Left renal pelvis (tissue), 4 donors: ENCODE measurements at regions not wholly inside any gene's neighbourhood (a gene's known extent, or its start where the extent isn't known, plus 50 kb on each side); places are given as distances from the start of the nearest gene placed in this dataset.
A peak's percentile ranks its signal among the peaks of the same experiment; 100 is the strongest.

Experiments used
- DNase-seq, 4 donors: peaks; one replicate each; pipeline ENCODE4 v3.0.0-alpha.2; 2013; ENCODE audit warnings: low read depth in 4 of 4, low spot score in 3 of 4

GRCh38 chr12:115763376-115763775, 514.1 kb downstream of the MED13L start:
- DNase-seq: no peak

GRCh38 chr12:115762936-115763335, 514.6 kb downstream of the MED13L start:
- no peak for DNase-seq

- no peak for DNase-seq
These were observed 515.7 kb downstream of the MED13L start for GRCh38 chr12:115761784-115762183.

GRCh38 chr12:115760231-115760630, 517.3 kb downstream of the MED13L start:
- no peak for DNase-seq

DNA sequence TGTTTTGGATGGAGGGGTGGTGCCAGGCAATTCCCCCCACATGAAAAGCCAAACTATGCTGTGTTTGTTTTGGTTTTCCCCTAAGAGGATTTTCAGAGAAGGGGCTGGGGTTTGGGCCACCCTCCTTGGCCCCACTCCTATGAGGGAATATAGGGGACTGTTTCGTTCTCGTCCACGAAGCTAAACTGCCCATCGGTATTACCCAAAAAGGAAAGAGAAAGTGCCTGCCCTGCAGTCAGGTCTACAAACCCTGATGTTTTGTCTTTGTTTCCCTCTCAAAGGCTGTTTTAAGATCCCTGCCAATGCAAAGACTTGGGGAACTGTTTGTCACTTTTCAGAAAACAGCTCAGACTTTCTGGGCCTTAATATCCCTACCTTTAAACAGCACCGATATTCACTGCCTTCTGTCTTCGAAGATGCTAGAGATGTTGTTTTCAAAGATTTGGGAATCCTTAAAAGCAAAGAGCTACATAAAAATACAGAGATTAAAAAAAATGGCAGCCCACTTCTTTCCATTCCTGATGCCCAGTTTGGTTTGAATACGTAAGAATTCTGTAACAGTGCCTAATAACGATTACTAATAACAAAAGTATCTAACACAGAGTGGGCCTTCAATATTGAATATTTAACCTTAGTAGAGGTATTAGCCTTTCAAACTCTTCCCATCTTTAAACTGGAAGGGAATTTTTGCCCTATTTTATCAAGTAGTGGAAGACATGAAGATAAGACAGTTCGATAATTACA, 518.4 kb downstream of the MED13L start:
- no peak for DNase-seq

DNA sequence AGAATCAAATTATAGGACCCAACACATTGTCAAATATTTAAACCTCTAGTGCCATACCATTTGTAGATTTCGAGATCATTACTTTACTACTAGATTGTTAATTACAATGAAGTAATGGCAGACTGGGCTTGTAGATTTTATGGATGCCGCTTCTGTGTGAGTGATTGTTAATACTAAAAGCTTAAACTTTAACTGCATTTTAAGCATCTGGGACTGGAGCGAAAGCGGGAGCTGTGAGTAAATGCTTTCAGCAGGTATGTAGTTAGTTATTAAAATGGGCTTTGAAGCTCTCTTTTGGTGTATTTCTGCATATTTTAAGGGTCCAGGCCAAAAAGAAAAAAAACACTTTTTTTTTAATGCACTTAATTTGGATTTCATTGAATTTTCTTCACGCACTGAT, 519.3 kb downstream of the MED13L start:
- no peak for DNase-seq

- DNase-seq: no peak
These were observed 520.7 kb downstream of the MED13L start for GRCh38 chr12:115756804-115757203.

GRCh38 chr12:115756271-115756670, 521.2 kb downstream of the MED13L start:
- no peak for DNase-seq

GRCh38 chr12:115755725-115756085, 521.8 kb downstream of the MED13L start:
- DNase-seq: no peak

DNA sequence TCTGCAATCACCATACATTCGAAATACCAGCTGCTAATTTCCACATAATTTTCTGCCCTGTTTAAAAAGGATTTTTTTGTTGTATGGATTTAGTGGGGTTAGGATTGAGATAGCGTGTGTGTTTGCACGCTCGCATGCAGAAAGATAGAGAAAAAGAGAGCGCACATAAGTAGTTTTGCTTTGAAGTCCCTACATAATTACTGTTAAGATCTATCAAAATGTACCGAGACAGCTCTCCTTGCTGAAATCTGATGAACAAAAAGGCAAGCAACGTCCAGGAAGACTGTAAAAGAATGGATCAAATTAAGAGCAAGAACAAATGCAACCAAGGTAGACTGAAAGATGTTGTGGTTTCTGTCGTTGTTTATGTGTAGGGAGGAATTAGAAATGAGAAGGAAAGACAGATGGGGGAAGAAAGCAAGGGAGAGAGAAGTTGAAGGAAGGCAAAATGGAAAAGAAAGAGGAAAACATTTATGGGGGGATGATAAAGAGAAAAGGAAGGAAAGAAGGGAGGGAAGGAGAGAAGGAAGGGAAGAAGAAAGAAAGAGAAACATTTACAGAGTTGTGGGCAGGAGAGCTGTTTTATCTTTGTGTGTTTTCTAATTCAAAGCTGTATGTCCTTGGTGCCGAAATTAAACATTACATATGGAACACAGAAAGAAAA, 522.3 kb downstream of the MED13L start:
- DNase-seq: no peak

DNA sequence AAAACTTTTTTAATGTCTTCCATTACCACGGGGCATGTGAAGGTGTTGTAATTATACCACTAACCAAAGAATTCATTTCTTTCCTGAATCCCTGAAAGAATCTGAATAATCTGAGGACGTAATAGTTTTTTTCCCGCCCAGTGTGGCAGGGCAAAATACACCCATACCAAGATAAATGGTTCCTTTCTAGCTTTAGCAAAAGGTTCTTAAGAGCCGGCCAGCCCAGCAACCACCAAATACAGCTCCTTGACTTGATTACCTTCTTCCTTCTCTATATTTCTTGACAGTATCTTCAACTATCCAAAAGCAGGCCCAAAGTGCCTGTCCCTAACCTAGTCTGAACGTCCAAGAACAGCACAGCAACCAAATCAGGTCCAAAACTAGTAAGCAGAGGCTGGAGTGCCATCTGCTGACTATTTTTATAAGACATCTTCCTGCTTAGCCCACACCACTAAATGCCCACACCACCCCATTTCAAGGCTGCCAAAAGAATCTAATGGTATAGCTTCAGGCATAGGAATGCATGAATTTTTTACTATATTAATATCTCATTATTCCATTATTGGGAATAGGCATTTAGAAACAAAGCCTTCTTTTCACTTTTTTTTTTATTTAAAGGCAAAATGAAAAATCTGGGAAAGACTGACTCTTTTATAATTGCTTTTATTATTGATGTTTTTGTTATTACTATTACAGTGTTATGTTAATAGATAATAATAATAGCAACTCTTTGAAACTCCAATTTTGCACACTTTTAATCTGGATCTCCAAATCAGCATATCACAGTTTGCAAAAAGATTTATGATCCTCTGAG, 524.4 kb downstream of the MED13L start:
- peak in 2 of 4 donors; percentile 55 to 56 for DNase-seq

DNA sequence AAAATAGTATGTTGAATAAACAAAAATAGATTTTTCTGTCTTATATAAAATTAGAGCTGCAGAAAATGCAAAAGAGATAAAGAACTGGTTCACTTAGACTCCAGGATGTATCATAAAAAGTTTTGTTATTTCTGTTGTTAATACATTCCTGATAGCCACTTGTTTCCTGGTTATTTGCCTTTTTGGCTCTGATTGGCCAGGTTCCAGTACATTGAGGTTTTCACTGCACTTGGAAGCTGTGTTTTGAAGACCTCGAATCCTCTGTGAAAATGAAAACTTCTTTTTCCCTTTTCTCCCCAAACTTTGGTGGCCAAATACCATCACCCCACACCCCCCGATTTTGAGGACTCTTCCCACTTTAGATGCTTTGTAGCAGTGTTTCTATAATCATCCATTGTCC, 525.3 kb downstream of the MED13L start:
- no peak for DNase-seq

- DNase-seq: no peak
These were observed 527.2 kb downstream of the MED13L start for GRCh38 chr12:115750340-115750739.

GRCh38 chr12:115749071-115749841, 528.2 kb downstream of the MED13L start:
- no peak for DNase-seq

DNA sequence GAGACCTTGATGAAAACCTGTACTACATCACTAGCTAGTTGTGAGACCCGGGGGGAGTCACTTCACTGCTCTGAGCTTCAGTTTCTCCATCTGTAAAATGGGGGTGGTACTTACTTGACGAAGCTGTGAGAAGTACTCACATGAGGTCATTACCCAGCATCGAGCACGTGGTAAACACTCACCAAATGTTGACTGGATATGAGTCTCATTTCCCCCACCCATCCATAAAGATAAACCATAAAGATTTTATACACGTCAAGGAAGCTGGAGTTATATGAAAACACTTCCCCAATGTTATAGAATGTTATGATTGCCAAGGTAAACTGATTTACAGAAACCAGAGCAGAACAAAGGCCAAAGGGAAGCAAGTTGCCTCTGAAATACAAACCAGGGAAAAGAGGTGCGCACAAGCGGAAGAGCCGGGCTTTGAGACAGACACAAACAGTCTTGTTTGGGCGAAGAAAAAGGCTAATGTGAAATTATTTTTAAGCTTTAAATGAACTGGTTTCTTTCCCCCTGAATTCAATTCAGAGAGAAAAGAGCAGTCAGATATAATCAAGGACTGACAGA, 536.8 kb downstream of the MED13L start:
- no peak for DNase-seq

DNA sequence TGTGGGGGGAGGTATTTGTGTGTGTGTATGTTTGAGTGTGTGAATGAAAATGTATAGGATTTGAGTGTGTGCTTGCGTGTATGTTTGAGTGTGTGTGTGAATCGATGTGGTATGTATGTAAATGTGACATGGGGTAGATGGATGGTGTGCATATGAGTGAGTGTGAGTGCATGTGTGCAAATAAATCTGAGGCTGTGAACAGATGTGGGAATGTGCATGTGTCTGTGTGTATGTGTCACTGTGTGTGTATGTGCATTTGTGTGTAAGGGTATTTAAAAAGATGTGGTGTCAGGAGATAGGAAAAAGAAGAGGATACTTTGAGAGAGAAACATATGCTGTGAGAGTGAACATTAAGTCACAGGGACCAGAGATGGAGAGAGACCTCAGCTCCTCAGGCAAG, 539.6 kb downstream of the MED13L start:
- DNase-seq: no peak

DNA sequence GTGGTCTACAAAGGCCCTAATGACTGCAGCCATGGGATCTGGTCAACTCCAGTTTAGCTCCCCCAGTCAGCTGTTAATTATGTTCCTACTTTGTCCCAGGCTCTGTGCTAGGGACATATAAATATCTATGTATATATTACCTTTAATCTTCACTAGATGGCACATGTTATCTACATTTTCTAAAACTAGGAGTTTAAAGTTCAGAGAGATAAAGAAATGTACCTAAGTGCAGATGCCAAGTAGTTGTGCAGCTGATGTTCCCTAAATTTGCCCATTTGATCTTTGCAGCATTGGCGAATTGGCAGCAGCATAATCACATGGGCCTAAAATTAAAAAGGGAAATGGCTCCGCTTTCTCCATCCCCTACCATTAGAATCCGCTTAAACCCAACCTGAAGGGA, 541.1 kb downstream of the MED13L start:
- DNase-seq: no peak

- no peak for DNase-seq
These were observed 546.4 kb downstream of the MED13L start for GRCh38 chr12:115730975-115731541.

GRCh38 chr12:115726691-115727090, 550.8 kb downstream of the MED13L start:
- no peak for DNase-seq

DNA sequence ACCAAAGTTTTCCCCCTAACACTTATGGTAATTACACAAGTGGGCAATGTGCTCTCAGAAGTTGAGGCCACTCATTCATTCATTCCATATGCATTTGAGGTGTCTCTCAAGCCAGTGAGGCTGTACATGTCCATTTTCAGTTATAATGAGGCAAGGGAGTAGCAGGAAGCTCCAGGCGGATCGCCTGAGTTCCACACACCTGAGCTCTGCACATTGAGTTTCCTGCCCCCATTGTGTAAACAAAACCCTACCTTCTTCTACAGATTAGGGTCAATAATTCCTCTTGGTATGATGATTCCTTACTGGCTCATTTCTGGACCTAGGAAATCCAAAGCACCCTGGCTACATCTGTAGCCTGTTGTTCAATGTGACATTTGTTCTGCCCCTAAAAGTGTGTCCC, 555.3 kb downstream of the MED13L start:
- no peak for DNase-seq
